Activated CD4-positive, alpha-beta T cell treated with anti-CD3 and anti-CD28 coated beads, Interleukin-2, Interleukin-6, amounts not matched to agents 100 ng/mL and 50 ng/mL, durations not matched to agents 16 hours and 8 hours (primary cell): ENCODE measurements at regions not wholly inside any gene's neighbourhood (a gene's known extent, or its start where the extent isn't known, plus 50 kb on each side); places are given as distances from the start of the nearest gene placed in this dataset.
A peak's percentile ranks its signal among the peaks of the same experiment; 100 is the strongest.

ENCODE experiments used
- DNase-seq: peaks from one replicate; pipeline ENCODE4 v3.0.0-alpha.2; 2020

- DNase-seq, result no peak
These were observed 378.7 kb downstream of the CTTN start for GRCh38 chr11:70776914-70777532.

GRCh38 chr11:70778883-70779282 is 380.6 kb downstream of the CTTN start:
- DNase-seq, result no peak

DNA sequence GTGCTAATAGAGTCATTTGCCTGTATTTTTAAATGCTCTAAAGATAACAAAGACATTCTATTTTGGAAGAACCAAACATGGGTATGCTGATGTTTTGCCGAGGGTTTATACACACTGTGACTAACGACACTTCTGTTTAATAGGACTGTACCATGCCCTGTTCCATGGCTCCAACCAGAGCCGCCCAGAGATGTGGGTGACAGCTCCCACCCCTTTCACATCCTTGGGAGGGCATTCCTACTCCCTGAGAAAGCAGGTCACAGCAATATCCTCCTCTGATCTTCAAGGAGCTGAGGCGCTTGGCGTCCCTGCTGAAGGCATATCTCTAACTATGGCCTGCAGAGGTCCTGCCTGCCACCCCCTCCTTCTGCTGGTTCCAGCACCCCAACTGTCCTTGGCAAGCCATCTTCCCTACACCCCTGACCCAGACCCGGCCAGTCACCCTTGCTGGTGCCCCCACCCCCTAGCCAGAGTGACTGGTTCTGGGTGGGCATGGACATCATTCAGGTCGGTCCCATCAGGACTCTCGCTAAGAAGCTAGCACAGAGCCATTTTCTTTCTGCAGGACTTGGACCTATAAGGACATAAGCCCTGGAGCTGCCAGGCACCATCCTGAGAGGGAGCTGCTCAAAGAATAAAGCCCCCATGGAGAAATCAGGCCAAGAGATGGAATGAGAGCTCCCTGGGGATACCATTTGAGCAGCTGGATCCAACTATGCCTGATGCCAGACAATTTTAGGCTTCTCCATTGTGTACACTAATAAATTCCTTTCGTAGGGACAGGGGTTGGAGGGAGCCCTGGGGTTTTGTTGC is 381.3 kb downstream of the CTTN start:
- no peak for DNase-seq

- DNase-seq, result no peak
These were observed 381.9 kb downstream of the CTTN start for GRCh38 chr11:70780246-70780535.

DNA sequence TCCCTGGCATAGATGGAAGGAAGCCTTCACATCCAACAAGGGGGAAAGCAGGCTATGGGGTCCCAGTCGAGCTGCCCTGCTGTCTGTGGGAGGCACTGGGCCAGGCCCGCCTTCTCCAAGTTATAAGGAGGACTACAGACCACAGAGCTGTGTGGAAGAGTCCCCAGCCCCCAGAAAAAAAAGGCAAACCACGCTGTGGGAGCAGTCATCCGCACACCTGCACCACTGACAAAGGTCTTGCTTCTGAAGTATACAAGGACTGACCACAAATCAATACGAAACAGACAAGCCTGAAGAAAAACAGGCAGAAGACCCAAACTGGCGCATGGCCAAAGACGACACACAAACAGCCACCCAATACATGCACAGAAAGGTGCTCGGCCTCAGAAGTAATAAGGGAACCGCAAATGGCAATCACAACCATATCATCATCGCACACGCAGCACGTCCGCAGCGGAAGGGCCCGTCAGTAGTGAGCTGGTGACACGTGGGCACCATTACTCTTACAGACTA is 384.1 kb downstream of the CTTN start:
- DNase-seq, result no peak

DNA sequence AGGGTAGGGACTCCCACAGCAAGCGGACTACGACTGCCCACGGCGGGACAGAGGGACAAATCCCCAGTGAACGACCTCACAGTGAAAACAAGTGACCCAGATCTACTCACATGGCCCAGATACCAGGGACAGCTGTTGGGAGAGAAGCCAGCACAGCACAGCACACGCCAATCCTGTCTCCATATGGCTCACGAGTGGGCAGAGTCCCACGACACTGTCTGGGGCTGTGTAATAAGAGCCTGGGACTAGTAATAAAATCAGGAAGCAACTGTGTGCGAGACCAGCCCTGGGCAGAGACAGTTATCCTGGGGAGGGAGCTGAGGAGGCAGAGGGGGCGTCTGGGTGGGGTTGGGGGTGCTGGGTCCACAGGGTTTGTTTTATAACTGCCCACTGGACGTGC is 385.0 kb downstream of the CTTN start:
- DNase-seq, result no peak

DNA sequence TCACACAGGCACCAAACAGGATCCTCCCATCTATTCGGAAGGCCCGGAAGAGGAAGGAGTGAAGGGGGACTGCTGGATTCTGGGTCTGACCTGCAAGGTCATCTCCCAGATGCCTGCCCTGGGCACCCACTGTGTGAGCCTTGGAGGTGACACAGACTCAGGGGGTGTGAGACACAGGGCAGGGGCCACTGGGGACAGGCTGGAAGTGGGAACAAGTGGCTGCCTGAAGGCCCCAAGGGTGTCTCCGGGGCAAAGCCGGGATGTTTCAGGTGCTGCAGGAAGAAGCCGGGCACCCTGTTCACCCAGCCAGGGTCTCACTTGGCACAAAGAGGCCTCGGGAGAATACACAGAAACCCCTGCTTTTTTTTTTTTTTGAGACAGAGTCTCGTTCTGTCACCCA is 385.5 kb downstream of the CTTN start:
- DNase-seq, result no peak

DNA sequence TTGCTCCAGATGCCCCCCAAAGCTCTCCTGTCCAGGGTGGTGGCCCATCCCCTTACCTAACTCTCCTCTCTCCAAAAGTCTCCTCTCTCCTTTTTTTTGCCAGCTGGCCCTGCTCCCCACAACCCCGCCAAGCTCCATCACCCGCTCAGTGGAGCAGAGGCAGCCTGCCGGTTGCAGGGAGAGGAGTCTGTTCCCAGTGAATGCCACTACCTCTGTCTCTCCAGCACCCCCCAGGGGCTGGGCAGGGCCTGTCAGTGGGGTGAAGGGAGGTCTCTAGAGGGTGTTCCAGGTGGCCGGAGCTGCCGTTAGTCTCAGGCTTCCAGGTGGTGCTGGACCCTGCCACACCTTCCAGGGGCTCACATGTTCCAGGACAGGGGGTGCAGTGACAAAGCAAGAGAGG is 387.0 kb downstream of the CTTN start:
- DNase-seq, result no peak

DNA sequence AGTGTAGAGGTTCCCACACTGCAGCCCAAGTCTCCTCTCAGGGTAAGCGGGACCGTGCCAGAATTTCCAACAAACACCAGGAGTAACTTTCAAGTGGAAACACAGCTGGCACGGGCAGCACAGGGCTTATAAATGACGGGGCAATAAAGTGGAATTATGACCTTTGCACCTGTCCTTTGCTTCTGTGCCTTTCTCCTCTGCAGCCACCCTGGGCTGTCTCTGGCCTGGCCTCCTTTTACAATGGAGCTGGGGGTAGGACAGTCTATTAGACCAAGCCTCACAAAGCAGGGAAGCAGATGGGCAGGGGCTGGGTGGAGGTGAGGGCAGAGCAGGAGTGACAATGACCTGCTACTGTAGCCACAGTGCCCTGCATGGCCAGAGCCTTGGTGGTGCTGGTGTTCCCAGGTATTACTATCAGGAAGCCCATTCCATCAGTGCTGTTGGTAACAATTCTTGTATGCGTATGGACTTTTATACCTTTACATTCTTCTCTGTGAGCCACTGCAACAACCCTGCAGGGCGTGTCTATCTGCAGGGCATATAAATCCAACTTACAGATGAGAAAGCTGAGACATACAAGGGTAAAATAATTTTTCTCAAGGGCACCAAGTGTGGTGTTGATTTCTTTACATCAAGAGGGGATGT is 387.8 kb downstream of the CTTN start:
- no peak for DNase-seq

GRCh38 chr11:70788248-70789022 is 390.1 kb downstream of the CTTN start:
- DNase-seq, result no peak

DNA sequence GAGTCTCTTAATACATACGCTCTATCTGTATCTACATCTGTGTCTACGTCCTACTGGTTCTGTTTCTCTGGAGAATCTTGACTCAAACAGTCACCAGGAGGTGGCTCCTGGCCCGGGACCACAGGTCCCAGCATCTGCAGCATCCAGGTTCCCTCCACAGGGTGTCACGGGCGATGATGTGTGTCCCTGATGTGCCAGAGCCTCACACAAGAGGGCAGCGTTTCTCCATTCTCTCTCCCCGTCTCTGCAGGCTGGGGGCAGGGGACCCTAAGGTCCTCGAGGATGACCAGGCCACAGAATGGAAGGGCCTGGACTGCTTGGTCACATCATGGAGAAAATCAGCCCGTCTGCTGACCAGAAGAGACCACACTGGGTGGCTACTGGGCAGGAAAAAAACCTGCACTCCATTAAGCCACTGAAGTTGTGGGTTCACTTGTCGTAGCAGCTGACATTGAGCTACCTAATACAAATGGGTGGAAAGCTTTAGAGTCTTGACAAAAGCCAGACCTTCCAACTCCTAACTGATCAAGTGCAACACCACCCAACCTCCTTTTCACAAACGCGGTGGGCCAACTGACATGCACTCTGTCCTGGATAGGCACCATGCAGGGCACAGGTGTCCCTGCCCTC is 392.5 kb downstream of the CTTN start:
- no peak for DNase-seq

DNA sequence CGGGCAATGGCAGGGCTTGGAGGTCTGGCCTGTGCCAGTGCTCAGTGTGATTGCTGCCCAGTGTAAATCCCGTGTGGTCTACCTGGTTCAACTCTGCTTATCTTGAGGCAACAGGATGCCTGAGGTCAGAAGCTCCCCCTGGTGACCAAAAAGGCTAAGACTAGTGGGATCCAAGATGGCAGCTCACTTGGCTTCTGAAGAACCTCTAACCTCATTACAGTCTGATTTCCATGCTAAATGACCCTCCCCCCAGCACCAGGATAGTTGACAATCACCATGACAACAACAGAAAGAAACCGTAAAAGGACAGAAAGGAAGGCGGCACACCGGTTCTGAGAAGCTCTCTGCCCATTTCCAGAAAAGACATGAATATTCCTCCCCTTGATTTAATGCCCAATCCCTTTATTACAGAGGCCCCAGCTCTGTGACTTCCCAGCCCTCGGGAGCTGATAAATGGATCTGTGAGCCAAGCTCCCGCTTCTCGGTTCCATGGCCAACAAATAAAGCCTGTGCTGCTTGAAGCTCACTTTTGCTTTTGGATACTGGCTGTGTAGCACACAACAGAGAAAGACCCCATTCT is 398.4 kb downstream of the CTTN start:
- peak; percentile 5 for DNase-seq

DNA sequence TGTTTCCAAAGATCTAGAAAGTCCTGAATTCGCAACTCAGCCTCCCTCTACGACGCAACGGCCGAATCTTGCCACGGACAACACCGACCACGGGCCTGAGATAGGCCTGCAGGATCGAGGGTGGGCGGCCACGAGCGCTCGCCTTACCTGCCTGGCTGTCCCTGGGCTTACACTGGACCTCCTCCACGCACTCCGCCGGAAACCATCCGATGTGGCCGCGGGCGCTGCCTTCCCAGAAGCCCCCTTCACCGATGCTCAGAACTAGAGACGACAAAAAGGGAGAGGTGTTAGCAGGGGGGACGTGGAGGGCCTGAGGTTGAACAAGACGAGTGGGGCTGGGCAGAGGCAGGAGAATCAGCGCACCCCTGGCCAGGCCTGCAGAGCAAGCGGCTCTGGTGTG is 400.0 kb downstream of the CTTN start:
- DNase-seq, result no peak

GRCh38 chr11:70799386-70799785 is 401.1 kb downstream of the CTTN start:
- no peak for DNase-seq

GRCh38 chr11:70802185-70802584 is 403.9 kb downstream of the CTTN start:
- DNase-seq, result no peak

GRCh38 chr11:70804139-70804837 is 406.0 kb downstream of the CTTN start:
- DNase-seq, result no peak

GRCh38 chr11:70805243-70805642 is 406.9 kb downstream of the CTTN start:
- DNase-seq, result no peak

DNA sequence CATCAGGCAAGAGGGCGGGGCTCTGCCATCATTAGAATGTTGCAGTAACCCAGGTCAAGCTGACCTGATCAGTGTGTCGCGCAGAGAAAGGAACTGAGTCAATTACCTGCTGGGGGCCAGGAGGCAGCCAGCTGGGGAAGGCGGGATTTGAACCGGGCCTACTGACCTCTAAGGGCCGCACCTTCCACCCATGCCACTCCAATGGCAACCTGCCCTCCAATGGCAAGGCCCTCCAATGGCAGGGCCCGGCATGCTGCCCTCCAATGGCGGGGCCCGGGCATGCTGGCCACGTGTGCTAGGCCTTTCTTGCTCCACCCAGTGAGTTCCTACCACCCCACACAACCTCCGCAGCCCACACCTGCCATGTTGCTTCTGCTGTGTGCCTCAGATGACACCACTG is 407.6 kb downstream of the CTTN start:
- DNase-seq, result no peak

- DNase-seq, result no peak
These were observed 408.3 kb downstream of the CTTN start for GRCh38 chr11:70806461-70807194.

GRCh38 chr11:70807195-70807543 is 408.8 kb downstream of the CTTN start:
- no peak for DNase-seq

DNA sequence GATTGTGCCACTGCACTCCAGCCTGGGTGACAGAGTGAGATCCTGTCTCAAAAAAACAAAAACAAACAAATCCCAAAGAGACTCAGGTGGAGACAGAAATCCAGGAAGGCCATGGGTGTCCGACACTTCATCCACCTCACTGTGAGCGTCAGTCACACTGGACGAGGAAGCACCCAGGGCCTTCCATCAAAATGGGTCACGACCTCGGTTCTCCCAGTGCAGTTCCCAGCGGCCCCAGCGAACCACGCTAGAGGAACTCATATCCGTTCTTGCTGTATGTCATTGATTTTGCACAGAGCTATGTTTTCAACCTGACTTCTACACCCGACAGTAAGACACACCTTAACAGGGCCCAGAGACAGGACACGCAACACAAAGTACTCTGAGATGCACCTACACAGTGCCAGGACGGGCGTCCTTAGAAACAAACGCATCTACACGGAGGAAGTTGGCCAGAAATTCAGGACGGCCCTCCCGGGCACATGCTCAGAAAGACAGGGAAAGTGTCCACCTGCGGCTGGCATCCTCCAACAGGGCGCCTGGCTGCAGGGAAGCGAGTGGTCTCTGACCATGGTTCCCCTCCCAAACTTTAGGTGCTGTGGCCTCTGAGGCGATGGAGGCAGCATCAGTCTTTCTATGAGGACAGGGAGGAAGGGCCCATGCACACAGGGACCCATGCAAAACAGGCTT is 410.5 kb downstream of the CTTN start:
- no peak for DNase-seq
